HG03342 (cell line): ENCODE measurements at regions not wholly inside any gene's neighbourhood (a gene's known extent, or its start where the extent isn't known, plus 50 kb on each side); places are given as distances from the start of the nearest gene placed in this dataset.

Experiments
- ATAC-seq: cut with Tn5 transposase; IDR thresholded peaks from one replicate; pipeline ENCODE4 v1.9.1; 2021; ENCODE audit warnings: mild to moderate bottlenecking, moderate library complexity; ENCODE audit not compliant: unreplicated experiment

DNA sequence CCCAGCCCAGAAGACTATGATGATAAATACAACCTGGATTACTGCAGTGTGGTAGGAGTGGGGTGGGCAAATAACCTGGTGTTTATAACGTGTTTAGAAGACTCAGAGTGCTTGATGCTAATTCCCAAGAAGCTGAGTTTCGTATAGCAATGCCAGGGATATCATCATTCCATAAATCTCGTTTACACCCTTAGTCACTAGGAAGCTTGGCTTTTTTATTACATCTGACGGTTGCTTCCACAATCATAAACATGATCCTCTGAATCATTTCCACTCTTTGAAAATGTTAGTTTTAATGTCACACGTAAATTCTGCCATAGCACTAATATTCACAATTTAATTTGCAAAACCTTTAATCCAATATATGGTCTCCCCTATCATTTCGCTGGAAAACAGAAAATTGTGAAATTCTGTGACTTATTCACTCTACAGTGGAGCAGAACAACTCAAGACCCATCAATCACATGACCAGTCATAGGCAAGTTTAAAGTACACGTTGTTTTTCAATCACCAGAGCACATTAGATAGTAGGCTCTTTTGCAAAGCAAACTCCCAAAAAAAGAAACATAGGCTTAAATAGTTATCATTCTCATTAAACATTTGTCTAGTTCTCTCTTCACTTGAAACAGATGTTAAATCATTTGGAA lies 321.0 kb downstream of the LTN1 start:
- ATAC-seq: no peak

DNA sequence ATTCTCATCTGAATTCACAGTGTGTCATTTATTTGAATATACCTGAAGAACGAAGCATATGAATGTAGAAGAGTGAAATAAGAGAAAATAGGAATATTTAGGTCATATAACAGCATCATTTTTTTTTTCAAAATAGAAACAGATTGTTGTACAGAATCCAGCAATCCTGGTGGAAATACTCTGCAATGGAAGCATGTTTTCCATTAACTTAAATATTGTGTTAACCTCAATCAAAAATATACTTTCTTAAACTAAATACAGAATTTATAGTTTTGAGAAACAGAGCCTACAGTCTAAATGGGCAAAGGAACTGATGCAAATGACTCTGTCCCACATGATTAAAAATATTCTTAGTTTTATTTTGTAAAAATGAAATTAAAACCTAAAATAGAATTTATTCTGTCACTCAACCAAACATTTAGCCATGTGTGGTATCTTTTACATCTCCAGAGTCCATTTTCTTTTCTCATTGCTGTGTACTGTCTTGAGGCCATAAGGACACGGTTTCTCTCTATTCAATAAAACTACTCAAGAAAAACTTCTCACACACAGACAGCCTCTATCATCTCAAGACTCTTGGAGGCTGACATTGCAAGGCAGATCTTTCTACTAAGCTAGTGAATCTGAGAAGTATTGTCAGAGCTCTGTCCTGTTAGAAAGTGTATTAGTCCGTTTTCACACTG lies 322.6 kb downstream of the LTN1 start:
- ATAC-seq: no peak

DNA sequence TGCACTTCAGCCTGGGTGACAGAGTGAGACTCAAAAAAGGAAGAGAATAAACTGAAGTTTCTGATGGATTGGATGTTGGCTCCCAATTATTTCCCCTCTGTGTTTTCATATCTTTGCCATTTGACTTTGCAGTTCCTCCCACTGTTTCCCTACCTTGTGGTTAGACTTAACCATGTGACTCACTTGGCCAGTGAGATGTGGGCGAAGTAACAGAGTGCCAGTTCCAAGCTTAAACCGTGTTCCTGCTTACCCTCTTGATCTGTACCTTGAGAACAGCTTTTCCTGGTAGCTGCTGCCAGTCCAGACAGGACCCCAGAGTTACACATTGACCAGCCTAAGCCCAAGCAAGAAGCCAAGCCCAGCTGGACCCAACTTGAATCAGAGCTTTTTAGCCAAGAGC lies 323.4 kb downstream of the LTN1 start:
- ATAC-seq: no peak

DNA sequence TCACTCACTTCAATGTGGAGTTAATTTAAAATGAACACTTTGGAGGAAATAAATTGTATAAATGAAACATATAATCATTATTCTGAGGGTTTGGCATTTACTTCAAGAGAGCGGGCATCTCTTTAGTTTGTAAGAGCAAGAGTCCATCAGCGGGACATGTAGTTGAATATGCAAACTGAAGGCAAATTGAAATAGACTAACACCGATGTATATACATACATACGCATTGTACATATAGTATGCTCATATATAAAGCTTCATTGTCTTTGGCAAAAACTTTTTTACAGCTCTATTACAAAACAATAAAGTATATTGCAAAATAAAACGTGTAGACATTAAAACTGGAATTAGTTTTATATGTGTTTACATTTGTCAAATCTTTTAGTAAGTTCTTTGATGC lies 328.9 kb downstream of the LTN1 start:
- no peak for ATAC-seq

DNA sequence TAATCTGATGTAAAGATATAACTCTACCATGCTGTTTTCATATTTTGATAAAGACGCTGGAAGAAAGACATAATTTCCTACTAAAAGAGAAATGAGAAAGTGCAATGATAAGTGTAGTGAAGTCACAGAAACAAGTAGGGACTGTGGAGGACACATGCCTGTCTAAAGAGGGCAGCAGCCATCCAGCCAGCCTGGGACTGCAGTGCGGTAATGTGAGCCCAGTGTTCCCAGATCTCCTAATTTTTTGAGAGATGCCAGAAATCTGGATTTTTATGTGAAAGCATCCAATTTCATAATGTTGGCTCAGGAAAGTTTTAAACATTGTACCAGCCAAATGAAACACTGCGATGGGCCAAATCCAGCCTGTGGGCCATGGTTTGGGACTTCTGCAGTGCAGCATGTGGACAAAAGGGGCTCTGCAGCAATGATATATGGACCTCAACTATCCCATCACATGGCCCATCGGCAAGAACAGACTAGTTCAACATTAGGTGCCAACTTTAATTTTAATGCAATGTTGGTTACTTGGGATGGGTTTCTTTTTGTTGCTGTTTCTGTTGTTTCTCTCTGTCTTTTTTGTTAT lies 329.5 kb downstream of the LTN1 start:
- ATAC-seq: no peak

DNA sequence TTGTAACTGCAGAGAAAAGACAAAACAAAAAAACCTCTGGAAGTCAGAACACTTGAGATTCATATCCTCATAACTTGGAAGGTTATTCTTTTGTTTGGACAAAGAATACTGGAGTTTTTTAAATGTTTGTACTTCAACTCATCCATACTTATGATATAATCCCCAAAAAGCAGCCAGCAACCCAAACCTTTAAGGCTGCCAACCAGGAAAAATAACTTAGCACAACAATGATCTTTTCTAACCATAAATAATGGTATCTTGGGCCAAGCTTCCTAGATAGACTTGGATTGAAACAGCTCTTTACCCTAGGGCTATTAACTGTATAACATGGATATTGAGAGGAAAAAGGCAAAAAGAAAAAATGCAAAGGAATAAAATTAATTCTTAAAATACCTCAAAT lies 335.1 kb downstream of the LTN1 start:
- ATAC-seq: no peak

DNA sequence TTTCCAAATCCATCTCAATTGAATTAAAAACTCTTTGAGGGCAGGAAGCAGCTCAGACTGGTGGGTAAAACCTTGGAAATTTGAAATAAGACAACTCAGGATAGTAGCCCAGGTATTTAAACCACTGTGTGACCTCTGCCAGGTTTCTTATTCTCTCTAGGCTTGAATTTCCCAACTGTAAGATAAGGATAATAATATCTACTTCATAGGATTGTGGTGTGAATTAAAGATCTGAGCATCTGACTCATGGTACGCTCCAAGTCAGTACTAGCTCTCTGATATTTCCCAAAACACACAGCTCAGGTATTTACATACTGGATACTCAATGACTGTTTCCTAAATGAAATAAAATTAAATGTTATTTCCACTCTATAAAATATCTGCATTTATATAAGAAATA lies 337.2 kb downstream of the LTN1 start:
- ATAC-seq: no peak

DNA sequence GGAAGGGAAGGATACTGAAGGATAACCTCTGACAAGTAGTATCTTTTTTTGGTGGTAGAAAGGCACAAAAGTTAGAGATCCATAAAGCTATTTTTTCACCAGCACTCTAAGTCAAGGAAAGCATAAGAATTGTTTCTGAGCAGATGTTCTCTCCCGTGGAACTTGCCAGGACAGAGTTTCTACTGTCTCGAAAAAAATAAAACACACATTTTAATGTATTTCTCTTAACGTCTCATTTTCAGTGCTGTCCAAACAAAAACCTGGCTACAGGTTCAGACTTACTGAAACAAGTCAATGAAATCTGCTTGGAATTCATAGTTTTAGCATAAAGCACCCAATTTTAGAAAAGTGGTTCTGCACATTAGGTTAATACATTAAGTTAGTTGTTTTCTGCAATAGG lies 338.3 kb downstream of the LTN1 start:
- ATAC-seq: no peak

DNA sequence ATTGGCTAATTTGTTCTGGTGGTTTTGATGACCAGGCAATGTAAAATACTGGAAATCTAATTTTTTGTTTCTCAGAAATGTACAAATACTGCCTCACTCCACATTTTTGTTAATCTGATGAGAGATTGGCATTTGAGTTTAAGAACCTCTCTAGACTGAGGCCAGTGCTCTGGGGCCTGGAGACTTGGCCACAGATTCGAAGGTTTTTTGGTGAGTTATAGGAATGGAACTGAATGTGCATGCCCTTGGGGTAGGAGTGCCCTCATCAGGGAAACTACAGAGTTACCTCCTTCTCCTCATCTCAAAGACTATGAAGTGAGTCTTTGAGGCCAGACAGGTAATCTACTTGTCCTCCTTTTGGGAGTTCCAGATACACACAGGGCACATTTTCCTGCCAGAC lies 347.9 kb downstream of the LTN1 start:
- ATAC-seq: no peak

DNA sequence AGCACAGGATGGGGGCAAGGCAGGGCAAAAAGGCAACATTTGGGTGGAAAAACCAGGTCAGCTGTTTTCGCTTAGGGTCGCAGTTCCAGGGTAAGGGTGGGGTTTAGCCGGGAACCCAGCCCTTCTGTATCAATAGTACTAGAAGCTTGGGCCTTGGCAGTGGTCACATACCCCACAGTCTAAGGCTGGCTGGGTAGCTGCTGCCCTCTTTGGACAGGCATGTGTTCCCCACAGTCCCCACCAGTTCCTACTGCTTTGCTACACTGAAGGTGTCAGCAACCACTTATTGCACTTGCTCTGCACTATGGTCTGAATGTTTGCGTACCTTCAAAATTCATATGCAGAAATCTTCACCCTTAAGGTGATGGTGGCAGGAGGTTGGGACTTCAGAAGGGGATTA lies 349.8 kb downstream of the LTN1 start:
- no peak for ATAC-seq

DNA sequence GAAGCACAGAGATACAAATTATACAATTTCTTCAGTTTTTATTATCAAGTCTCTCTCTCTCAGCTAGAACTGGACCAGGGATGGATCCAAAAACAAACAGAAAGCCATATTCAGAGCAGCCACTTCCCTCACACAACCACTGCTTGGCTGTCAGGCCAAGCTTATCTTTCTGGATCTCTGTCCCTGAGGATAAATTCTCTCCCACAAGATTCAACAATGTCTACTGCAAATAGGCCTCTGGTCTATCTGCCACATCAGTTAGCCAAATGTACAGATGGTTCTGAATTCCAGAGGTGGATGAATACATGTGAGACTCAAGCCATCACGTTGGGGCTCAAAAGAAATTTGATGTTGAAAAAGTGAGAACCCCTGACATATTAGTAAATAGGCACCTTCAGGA lies 350.9 kb downstream of the LTN1 start:
- no peak for ATAC-seq

DNA sequence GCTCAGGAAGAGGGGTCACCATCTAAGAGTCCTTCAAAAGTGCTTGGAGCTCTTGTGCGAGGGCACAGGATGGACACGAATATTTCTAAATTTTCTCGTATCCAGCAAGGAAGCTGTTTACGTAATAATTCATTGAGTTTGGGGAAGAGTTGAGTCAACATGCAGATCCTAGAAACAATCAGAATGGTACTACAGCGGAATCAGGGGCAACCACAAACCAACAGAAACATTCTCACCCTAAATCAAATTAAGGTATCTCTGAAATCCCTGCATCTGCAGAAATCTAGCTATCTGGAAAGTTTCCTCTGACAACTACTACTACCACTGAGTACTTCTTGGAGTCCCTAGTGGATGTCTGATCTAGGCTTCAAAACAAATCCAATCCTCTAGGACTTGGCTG lies 352.4 kb downstream of the LTN1 start:
- ATAC-seq: no peak

DNA sequence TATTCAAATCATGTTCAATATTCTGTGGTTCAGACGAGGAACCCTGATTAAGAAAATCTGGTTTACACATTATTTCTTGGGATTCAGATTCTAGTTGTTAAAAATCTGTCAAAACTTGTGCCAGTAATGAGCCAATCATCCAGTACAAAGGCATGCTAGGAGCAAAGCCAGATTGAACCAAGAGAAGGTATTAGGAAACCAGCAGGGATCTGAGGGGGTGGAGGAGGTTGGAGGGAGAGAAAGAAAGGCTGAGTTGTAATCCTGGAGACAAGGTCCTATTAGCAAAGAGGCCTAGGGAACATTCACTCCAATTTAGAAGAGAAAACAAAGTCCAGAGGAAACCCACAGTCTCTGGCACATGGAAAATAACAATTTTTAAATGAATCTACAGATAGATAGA lies 352.9 kb downstream of the LTN1 start:
- no peak for ATAC-seq

DNA sequence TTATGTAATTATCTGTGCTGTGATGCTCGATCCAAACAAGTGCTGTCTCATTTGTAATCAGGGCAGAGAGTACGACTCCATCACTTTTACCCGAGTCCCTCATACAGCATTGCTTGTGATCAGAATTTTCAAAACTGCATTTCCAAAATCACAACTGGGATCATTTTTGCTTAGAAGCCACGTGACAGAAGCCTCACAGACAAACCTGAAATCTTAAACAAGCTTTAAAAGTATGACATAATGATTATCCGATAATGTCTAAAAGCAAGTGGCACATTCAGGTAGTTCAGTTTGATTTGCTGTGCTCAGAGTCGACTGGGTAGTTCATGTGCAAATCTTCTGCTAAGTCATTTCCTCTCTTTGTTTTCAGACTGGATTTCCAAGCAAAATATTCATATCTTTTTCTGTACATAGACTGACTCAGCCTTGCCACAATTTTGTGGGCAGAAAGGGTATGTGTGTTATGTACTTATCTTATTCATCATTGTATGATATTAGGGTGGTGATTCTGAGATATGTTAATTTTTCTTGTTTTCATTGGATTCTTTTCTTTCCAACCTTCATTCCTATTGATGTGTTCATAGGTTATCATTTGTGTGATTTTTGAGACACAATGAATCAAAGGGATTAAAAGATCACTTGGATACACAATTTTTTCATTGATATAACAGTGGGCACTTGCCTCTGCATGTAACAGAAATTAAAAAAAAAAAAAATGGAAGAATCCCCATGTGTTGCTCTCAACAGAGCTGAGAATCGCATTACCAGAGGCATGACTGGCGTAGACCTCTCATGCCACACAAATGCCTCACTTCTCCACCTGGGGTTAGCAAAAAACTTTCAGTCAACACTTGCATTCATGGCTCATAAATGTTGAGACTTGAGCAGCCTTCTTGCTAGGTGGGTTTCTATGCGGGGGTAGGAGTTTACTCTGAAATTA lies 355.7 kb downstream of the LTN1 start:
- no peak for ATAC-seq

DNA sequence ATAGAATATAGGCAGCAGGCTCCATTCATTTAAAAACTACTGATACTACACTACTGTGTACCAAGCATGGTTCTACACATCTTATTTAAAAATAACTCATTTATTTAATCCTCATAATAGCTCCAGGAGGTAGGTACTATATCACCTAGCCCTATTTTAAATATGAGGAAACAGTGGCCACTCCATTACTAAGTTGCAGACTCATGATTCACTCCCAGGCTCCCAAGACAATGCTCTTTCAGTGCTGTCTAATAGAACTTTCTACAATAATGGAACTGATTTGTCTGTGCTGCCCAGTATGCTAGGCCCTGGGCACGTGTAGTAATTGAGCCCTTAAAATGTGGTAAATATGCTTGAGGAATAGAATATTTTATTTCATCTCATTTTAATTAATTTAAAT lies 357.1 kb downstream of the LTN1 start:
- no peak for ATAC-seq

DNA sequence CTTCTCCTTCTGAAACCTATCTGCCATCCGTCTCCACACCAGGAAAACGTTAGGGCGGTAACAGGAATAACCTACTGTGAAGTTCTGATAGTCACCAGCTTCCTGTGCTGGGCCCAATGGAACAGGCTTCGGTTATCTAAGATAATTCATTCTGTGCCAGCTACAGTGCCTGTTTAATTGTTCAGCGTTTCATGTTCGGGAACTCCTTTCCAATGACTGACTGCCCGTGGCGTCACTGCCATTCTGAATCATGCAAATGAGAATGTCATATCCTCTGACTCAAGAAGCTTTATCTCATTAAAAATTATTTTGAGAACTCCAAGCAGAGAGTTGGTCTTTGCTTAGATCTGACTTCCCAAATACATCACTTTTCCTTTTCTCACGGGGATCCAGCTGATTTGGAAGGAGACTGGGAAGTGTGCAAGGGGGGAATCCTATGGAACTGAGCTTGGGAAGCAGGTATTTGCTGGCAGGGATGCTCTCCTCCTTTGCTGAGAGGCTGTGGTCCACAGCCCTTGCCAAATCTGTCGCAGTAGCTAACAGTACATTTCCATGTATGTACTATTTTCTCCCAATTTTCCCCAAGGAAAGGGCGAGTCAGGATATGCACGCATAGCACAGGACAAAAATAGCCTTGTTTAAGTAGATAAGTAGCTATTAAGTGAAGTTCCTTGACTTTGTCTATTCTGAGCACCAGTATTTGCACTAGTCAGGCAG lies 358.7 kb downstream of the LTN1 start:
- no peak for ATAC-seq

DNA sequence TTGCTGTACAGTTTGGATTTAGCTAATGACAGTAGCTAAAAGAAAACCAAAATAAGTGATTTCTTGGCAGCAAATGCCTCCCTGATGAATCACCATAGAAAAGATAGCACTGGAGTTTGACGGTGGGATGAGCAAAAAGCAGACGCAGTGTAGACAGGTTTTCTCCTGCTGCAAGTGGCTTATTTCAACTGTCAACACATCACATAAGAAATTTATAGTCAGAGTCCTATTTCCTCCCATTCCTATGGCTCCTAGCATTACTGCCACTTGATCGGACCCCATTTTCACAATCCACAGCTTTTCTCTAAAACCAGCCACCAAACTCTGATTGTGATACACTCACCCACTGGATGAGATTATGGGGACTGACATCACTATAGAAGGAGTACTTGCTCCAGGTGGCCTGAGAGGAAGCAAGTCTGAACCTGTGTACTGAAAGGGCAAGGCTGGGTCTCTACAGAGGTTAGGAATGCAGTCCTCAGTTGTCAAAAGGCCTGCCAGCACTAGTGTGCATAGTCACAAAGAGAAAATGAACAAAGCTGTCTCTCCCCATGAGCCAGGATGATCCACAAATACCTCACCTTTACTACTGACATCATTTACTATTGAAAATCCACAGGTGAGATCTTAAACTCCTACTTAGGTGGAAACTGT lies 359.8 kb downstream of the LTN1 start:
- no peak for ATAC-seq

DNA sequence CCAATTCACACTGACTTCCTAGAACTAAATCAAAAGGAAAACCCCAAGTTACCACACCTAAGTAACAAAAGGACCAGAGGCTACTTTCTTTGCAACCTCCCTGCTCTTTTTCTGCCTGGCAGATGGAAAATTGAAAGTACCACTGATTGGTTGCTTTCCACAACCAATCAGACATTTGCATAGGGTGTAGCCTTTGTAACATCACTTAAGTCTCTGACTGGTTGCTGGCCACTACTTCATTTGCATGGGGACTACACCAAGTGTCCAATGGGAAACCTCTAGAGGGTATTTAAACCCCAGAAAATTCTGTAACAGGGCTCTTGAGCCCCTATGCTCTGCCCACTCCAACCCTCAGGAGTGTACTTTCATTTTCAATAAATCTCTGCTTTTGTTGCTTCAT lies 365.0 kb downstream of the LTN1 start:
- ATAC-seq: no peak

DNA sequence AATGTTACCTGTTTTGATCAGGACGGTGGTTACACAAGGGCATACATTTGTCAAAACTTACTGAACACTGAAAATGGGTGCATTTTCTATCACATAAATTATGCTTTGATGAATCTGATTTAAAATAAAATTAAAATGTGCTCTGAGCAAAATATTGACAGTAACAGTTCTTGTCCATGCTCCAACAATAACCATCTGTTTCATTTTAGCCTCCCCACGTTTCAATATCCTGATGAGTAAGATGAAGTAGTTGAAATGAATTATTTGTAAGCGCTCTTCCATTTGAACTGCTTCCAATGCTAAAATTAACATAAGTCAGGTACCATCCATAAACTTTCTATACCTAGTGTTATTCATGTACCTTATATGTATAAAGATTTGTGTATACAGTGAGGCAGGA lies 365.4 kb downstream of the LTN1 start:
- no peak for ATAC-seq

DNA sequence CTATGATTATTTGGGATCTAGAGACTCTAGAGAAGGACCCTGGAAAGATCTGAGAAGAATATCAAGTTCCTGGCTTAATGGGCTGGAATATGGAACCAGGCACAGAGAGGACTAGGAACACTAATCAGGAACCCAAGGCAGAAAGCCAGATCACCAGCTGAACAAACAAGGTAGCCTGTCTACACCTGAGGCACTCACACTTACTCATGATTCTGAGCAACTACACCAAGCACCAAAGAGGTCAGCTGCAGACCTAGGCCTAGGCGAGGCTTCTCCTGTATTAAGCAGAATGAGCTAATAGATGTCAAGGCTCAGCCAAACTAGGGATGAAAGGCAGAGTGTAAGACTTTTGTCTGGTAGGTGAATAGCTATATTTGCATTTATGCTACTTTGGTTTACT lies 368.1 kb downstream of the LTN1 start:
- ATAC-seq: no peak
